Lower lobe of right lung (tissue), 2 donors: ENCODE measurements at regions not wholly inside any gene's neighbourhood (a gene's known extent, or its start where the extent isn't known, plus 50 kb on each side); places are given as distances from the start of the nearest gene placed in this dataset.

Experiments
- ATAC-seq, 2 donors: fragments of 200-7000 bp; cut with Tn5 transposase; one replicate each; pipeline ENCODE4 v1.9.1; 2020 to 2022; ENCODE audit warnings: mild to moderate bottlenecking in 2 of 2, moderate library complexity in 2 of 2
- DNase-seq: peaks from one replicate; pipeline ENCODE4 v3.0.0-alpha.2; 2020
- H3K27ac ChIP-seq: fragments of 200-600 bp; one replicate; pipeline ENCODE4 v1.8.0; 2022
- H3K27me3 ChIP-seq: fragments of 200-600 bp; one replicate; pipeline ENCODE4 v1.8.0; 2022; ENCODE audit warnings: low read depth
- H3K36me3 ChIP-seq: fragments of 200-600 bp; one replicate; pipeline ENCODE4 v1.8.0; 2022; ENCODE audit warnings: mild to moderate bottlenecking
- H3K4me1 ChIP-seq: fragments of 200-600 bp; one replicate; pipeline ENCODE4 v1.8.0; 2022
- H3K4me3 ChIP-seq: fragments of 200-600 bp; one replicate; pipeline ENCODE4 v1.8.0; 2022; ENCODE audit warnings: mild to moderate bottlenecking
- H3K9me3 ChIP-seq: fragments of 200-600 bp; one replicate; pipeline ENCODE4 v1.8.0; 2022
- CTCF ChIP-seq: fragments of 200-600 bp; IDR thresholded peaks from one replicate; pipeline ENCODE4 v1.8.0; 2022; ENCODE audit warnings: antibody characterized with exemption, mild to moderate bottlenecking
- intact Hi-C: fragments of 100-400 bp; cut with DNase I; formaldehyde crosslinking; loops from one replicate; pipeline ENCODE4 v1.11.0; 2022
- donor health status: DM: no; HTN: yes; CAD: no; lungs with severe emphysema.

- no peak overlapping the region for H3K27ac ChIP-seq
- ATAC-seq = no peak
- intact Hi-C loops = no loop called here
- peaks cover 7% of the 10 kb centered on the region for H3K9me3 ChIP-seq
- no peak for DNase-seq
- no peaks in the 10 kb centered on the region for H3K4me1 ChIP-seq
- no peaks in the 10 kb centered on the region for H3K27me3 ChIP-seq
- H3K36me3 ChIP-seq = no peaks in the 10 kb centered on the region
- no peak for TF ChIP-seq CTCF
- peak overlapping the region; percentile 4 for H3K4me3 ChIP-seq
These were observed 471.0 kb upstream of the PBX1 start for GRCh38 chr1:164087906-164088453.

- no peak for ATAC-seq
- Histone ChIP-seq H3K4me1 (no peaks in the 10 kb centered on the region), H3K4me3 (no peak overlapping the region), H3K36me3 (no peaks in the 10 kb centered on the region), H3K27ac (no peak overlapping the region), H3K9me3 (peaks cover 9% of the 10 kb centered on the region), H3K27me3 (no peaks in the 10 kb centered on the region)
- intact Hi-C loops = no loop called here
- peak; percentile 21 for TF ChIP-seq CTCF
- DNase-seq = peak; percentile 36
These were observed 466.2 kb upstream of the PBX1 start for GRCh38 chr1:164092603-164093353.

GRCh38 chr1:164093543-164093942 lies 465.4 kb upstream of the PBX1 start:
- no peak for ATAC-seq
- Histone ChIP-seq H3K9me3 (peaks cover 9% of the 10 kb centered on the region), H3K4me3 (no peak overlapping the region), H3K36me3 (no peaks in the 10 kb centered on the region), H3K4me1 (no peaks in the 10 kb centered on the region), H3K27ac (no peak overlapping the region), H3K27me3 (no peaks in the 10 kb centered on the region)
- no peak for DNase-seq
- intact Hi-C loops = no loop called here
- TF ChIP-seq CTCF = no peak

- H3K27me3 ChIP-seq = no peaks in the 10 kb centered on the region
- H3K9me3 ChIP-seq = no peaks in the 10 kb centered on the region
- DNase-seq (no peak), ATAC-seq (no peak)
- H3K27ac ChIP-seq = no peak overlapping the region
- intact Hi-C loops = no loop called here
- TF ChIP-seq CTCF = no peak
- no peak overlapping the region for H3K4me3 ChIP-seq
- H3K4me1 ChIP-seq = no peaks in the 10 kb centered on the region
- no peaks in the 10 kb centered on the region for H3K36me3 ChIP-seq
These were observed 457.2 kb upstream of the PBX1 start for GRCh38 chr1:164101802-164102201.

- no peak for TF ChIP-seq CTCF
- Histone ChIP-seq H3K36me3 (no peaks in the 10 kb centered on the region), H3K4me1 (no peaks in the 10 kb centered on the region), H3K27me3 (no peaks in the 10 kb centered on the region), H3K27ac (no peak overlapping the region), H3K4me3 (no peak overlapping the region), H3K9me3 (no peaks in the 10 kb centered on the region)
- intact Hi-C loops = no loop called here
- ATAC-seq (no peak), DNase-seq (no peak)
These were observed 427.0 kb upstream of the PBX1 start for GRCh38 chr1:164131949-164132348.
